AG04450 (cell line): ENCODE measurements at regions not wholly inside any gene's neighbourhood (a gene's known extent, or its start where the extent isn't known, plus 50 kb on each side); places are given as distances from the start of the nearest gene placed in this dataset.

Experiments used
- CTCF ChIA-PET: fragments of 300-600, 350-600 bp; formaldehyde crosslinking; extraction: SDS; loops from one replicate; lab custom pipeline; 2022; ENCODE audit warnings: antibody characterized with exemption, inconsistent platforms; lab: Charles Lee
- POLR2A ChIA-PET: fragments of 350-600 bp; formaldehyde crosslinking; extraction: SDS; loops from one replicate; lab custom pipeline; 2021; ENCODE audit warnings: antibody characterized with exemption, inconsistent platforms; lab: Yijun Ruan, JAX
- DNase-seq: peaks from one replicate; pipeline ENCODE4 v3.0.0-alpha.2; 2011; ENCODE audit warnings: low read depth, low spot score
- H3K27ac ChIP-seq: one replicate; pipeline ENCODE4 v1.5.1; 2012; ENCODE audit warnings: low read depth, low read length, control low read depth
- H3K27me3 ChIP-seq: one replicate; pipeline ENCODE4 v1.6.0; 2012; ENCODE audit warnings: low read length; ENCODE audit not compliant: control insufficient read depth, insufficient read depth
- H3K4me3 ChIP-seq: 2 replicates; pipeline ENCODE4 v1.5.1; 2011; ENCODE audit warnings: mild to moderate bottlenecking, low read depth, low read length, control low read depth
- H3K9me3 ChIP-seq: 2 replicates; pipeline ENCODE4 v1.5.1; 2012; ENCODE audit warnings: low read length; ENCODE audit not compliant: control insufficient read depth, insufficient read depth
- CTCF ChIP-seq: IDR thresholded peaks from 2 replicates; pipeline ENCODE4 v1.5.1; 2011; ENCODE audit warnings: low read depth, low read length, control low read depth, inconsistent platforms

DNA sequence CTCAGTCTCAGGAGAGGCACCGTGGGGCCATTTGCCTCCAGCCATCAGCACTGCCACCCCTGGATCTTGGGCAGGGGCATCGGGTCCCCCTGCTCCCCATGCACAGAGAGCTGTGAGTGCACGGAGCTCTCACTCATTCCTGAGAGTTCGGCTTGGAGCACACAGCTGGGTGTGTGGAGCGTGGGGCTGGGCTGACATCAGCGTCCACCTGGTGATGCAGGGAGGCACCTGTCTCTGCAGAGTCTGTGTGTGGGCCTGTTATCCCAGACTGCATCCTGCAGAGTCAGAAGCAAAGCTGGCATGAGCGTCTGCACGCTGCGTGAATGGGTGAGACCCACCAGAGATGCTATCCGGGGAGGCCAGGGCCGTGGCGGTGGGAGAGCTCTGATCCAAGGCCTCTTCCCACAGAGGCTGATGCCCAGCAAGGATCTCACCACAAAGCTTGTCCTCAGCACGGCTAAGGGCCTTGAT, 248.8 kb upstream of the AFDN start:
- CTCF ChIA-PET: no interaction called here

GRCh38 chr6:167578371-167578901, 248.3 kb upstream of the AFDN start:
- ChIA-PET POLR2A (no interaction called here), CTCF (no interaction called here)
- TF ChIP-seq CTCF: no peak
- Histone ChIP-seq H3K4me3 (no peak overlapping the region), H3K27ac (no peak overlapping the region), H3K27me3 (no peaks in the 10 kb centered on the region), H3K9me3 (peaks cover 70% of the 10 kb centered on the region)
- DNase-seq: no peak

More for the DNA sequence above, 248.8 kb upstream of the AFDN start:
- H3K27me3 ChIP-seq: no peaks in the 10 kb centered on the region
- POLR2A ChIA-PET: no interaction called here
- DNase-seq: no peak
- H3K27ac ChIP-seq: no peak overlapping the region
- H3K9me3 ChIP-seq: peaks cover 75% of the 10 kb centered on the region
- no peak overlapping the region for H3K4me3 ChIP-seq
- no peak for TF ChIP-seq CTCF

- H3K27ac ChIP-seq: no peak overlapping the region
- POLR2A ChIA-PET: no interaction called here
- CTCF ChIA-PET: no interaction called here
- H3K4me3 ChIP-seq: no peak overlapping the region
- TF ChIP-seq CTCF: no peak
- no peaks in the 10 kb centered on the region for H3K27me3 ChIP-seq
- peaks cover 57% of the 10 kb centered on the region for H3K9me3 ChIP-seq
- DNase-seq: no peak
Observed at GRCh38 chr6:167579806-167580618, 246.7 kb upstream of the AFDN start.

DNA sequence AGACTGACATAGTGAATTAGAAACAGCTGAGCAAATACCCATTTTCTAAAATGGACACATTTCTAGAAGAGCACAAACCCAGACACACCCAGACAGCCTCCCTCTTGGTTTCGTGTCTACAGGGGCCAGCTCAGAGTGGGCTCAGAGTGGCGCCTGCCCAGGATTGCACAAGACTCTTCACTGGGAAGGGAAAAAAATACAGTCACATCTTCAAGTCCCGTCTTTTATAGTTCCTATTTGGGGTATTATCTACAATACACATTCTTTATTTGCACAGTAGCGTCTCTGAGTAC, 246.1 kb upstream of the AFDN start:
- POLR2A ChIA-PET: no interaction called here
- H3K9me3 ChIP-seq: peaks cover 52% of the 10 kb centered on the region

More for the DNA sequence above, 246.1 kb upstream of the AFDN start:
- H3K27me3 ChIP-seq: no peaks in the 10 kb centered on the region
- no peak for DNase-seq
- CTCF ChIA-PET: no interaction called here
- TF ChIP-seq CTCF: no peak
- no peak overlapping the region for H3K4me3 ChIP-seq
- no peak overlapping the region for H3K27ac ChIP-seq
